ENCODE measurements at regions not wholly inside any gene's neighbourhood (a gene's known extent, or its start where the extent isn't known, plus 50 kb on each side); places are given as distances from the start of the nearest gene placed in this dataset.
"Not testable (repeated sequence)": the region's sequence is repeated elsewhere in the genome, so short reads cannot be mapped to it uniquely, and the experiment has no call there.

DNA sequence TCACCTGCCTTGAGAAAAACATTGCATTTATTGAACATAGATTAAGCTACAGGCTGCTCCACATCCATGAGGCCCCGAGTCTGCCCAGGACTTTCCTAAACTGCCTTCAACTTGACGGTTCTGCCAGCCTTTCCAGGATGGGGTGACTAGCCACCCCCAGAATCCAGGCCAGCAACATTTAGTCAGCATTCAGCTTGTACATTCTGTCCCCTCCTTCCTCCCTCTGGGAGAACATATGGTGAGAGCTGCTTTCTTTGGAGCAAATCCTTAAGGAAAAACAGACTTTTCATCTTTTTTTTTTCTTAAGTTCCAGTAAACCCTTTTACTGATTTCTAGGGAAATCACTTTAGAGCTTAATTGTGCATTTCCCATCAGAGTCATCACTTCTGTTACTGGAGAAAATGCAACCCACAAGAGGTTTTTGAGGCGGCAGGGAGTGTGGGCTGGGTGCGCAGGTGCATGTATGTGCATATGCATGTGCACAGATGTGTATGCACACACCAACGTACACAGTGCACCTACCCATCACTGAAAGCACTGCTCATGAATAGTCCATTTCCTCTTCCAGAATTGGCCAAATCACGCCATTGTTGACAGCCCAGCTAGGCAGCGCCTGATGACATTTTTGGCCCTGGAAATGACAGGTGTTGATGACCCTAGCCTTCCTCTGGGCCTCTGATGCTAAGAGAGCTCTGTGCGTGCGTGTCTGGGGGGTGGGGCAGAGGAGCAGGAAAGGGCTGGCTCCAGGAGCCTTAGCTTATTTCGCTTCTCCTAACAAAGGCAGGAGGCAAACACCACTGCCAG is 145.6 kb downstream of the HSD17B3 start:
- DNase-seq = peak; percentile 31

GRCh38 chr9:96154081-96154480 is 147.9 kb downstream of the HSD17B3 start:
- no peak for DNase-seq

- no peak for DNase-seq
Observed at GRCh38 chr9:96152550-96152949, 149.4 kb downstream of the HSD17B3 start.

DNA sequence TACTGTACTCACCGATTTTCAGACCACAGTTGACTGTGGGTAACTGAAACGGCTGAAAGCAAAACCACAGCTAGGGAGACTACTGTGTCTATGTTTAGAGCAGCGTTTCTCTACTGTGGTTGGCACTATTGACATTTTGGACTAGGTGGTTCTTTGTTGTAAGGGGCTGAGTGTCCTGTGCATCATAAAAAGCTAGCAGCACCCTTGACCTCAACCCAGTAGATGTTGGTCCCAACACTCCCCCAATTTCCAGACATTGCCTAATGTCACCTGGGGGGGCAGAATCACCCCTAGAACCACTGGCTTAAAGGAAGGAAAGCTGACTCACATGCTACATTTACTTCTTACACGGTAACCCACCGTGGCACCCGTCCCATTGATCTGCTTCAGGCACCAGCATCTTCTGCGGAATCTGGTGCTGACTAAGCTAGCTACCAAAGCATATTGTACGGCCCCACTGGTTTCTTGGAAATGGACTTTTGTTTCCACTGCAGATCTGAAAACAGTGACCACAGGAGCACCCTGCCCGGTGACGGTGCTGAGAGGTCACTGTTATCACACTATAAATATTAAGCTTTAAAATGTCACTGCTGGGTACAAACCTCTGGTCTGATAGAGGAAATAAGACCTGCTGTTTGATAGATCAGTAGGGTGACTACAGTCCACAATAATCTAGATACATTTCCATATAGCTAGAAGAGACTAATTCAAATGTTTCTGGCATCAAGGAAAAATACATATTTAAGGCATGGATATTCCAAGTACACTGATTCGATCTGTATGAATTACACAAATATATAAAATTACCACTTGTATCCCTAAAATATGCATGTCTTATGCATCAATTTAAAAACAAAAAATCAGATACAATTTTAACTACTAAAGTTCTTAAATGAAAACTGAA is 151.4 kb downstream of the HSD17B3 start:
- DNase-seq = no peak

- DNase-seq = no peak
Observed at GRCh38 chr9:96149533-96150280, 152.3 kb downstream of the HSD17B3 start.

DNA sequence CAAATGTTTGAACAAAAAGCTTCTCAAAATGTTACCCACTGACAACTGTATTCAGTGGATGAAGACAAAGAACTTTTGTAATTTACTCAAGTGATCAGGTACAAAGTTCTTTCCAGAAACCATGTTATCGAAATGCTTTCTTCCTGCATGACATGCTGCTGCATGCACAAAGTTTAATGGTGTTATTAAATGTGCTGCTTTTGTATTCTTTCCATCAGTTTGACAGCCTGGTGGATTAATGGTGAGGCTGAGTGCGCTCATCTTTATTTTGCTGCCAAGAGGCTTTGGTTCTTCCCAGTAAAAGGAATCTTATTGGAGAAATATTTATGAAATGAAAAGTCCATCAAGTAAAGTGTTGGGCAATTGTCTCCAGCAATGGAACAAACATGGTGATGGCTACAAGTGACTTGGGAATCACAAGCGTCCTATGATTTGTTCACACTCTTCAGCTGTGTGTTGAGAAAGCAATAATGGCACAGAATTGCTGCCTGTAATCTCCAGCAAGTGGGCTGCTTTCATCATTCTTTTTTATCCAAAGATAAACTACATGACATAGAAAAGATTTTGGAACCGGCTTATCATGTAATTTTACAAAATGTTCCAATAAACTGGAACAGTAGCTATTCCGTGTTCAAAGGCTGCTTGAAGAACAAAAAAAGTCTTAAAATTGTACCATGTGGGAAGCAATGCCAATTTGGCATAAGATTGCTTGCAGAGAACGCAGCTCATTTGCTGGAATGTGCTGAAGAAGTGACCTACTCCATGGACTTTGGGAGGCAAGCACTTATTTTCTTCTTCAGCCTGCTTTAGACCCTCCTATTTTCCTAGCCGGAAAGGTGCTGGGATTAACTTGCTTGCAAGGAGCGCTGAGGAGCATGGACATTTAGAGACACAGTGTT is 153.1 kb downstream of the HSD17B3 start:
- DNase-seq = no peak

- DNase-seq = not testable (repeated sequence)
Observed at GRCh38 chr9:96147029-96147428, 154.9 kb downstream of the HSD17B3 start.

- no peak for DNase-seq
Observed at GRCh38 chr9:96141666-96142065, 160.3 kb downstream of the HSD17B3 start.

GRCh38 chr9:96141128-96141474 is 160.9 kb downstream of the HSD17B3 start:
- no peak for DNase-seq

- DNase-seq = no peak
Observed at GRCh38 chr9:96140296-96141127, 161.5 kb downstream of the HSD17B3 start.

- DNase-seq = peak; percentile 50
Observed at GRCh38 chr9:96139592-96140295, 162.2 kb downstream of the HSD17B3 start.

- no peak for DNase-seq
Observed at GRCh38 chr9:96138616-96139015, 163.4 kb downstream of the HSD17B3 start.

GRCh38 chr9:96137671-96138429 is 164.1 kb downstream of the HSD17B3 start:
- DNase-seq = no peak

GRCh38 chr9:96136992-96137670 is 164.8 kb downstream of the HSD17B3 start:
- DNase-seq = peak; percentile 65

- DNase-seq = no peak
Observed at GRCh38 chr9:96135753-96136290, 166.2 kb downstream of the HSD17B3 start.

- DNase-seq = no peak
Observed at GRCh38 chr9:96135076-96135752, 166.8 kb downstream of the HSD17B3 start.

GRCh38 chr9:96133321-96134021 is 168.5 kb downstream of the HSD17B3 start:
- no peak for DNase-seq

All from occipital lobe (tissue), 1 donor.